A673 (cell line): ENCODE measurements at regions not wholly inside any gene's neighbourhood (a gene's known extent, or its start where the extent isn't known, plus 50 kb on each side); places are given as distances from the start of the nearest gene placed in this dataset.

ENCODE experiments used
- EZH2 ChIP-seq: fragments of 200-600 bp; sonication (generic); IDR thresholded peaks from 2 replicates; pipeline ENCODE4 v1.6.1; 2017; ENCODE audit warnings: borderline replicate concordance, low read depth, mild to moderate bottlenecking, mixed read lengths, antibody characterized with exemption, low read length; ENCODE audit not compliant: poor library complexity, severe bottlenecking
- TF ChIP-seq, protein P1 (sequence below): fragments of 300-800, 200-600 bp; sonication (generic); conservative IDR thresholded peaks from 2 replicates; pipeline ENCODE4 v1.5.1; 2017; ENCODE audit warnings: low read depth, mild to moderate bottlenecking, antibody characterized with exemption, low read length, moderate library complexity, mixed read lengths

DNA sequence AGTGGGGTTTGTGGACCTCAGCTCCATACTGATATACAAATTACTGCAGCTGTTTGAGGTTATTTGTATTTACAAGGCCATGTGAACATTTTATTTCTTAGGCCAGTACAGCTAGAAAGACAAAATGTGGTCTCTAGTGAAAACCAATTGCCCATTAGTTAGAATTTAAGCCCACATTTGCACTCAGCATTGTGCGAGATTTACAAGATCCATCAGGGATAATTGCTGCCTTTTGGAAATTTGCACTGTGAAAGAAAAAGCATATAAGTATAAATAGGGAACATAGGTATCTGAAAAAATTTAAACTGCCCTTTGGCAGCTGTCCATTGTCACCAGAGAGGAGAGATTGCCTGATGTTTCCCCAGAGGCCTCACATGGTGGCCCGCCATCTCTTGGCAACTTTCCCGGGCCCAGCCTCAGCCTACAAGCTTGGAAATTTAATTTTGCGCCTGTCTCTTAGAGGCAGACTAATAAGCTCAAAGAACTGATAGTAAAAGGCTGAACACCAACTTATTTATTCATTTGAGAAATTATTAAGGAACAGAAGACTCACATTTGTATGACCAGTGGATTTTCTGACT, 120.7 kb downstream of the MAP3K21 start:
- TF ChIP-seq, protein P1, sequence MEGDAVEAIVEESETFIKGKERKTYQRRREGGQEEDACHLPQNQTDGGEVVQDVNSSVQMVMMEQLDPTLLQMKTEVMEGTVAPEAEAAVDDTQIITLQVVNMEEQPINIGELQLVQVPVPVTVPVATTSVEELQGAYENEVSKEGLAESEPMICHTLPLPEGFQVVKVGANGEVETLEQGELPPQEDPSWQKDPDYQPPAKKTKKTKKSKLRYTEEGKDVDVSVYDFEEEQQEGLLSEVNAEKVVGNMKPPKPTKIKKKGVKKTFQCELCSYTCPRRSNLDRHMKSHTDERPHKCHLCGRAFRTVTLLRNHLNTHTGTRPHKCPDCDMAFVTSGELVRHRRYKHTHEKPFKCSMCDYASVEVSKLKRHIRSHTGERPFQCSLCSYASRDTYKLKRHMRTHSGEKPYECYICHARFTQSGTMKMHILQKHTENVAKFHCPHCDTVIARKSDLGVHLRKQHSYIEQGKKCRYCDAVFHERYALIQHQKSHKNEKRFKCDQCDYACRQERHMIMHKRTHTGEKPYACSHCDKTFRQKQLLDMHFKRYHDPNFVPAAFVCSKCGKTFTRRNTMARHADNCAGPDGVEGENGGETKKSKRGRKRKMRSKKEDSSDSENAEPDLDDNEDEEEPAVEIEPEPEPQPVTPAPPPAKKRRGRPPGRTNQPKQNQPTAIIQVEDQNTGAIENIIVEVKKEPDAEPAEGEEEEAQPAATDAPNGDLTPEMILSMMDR = no peak
- no peak for TF ChIP-seq EZH2
